A673 (cell line): ENCODE measurements at regions not wholly inside any gene's neighbourhood (a gene's known extent, or its start where the extent isn't known, plus 50 kb on each side); places are given as distances from the start of the nearest gene placed in this dataset.

Experiments used
- EZH2 ChIP-seq: fragments of 200-600 bp; sonication (generic); IDR thresholded peaks from 2 replicates; pipeline ENCODE4 v1.6.1; 2017; ENCODE audit warnings: borderline replicate concordance, low read depth, mild to moderate bottlenecking, mixed read lengths, antibody characterized with exemption, low read length; ENCODE audit not compliant: poor library complexity, severe bottlenecking
- TF ChIP-seq, protein P1 (sequence below): fragments of 300-800, 200-600 bp; sonication (generic); conservative IDR thresholded peaks from 2 replicates; pipeline ENCODE4 v1.5.1; 2017; ENCODE audit warnings: low read depth, mild to moderate bottlenecking, antibody characterized with exemption, low read length, moderate library complexity, mixed read lengths

DNA sequence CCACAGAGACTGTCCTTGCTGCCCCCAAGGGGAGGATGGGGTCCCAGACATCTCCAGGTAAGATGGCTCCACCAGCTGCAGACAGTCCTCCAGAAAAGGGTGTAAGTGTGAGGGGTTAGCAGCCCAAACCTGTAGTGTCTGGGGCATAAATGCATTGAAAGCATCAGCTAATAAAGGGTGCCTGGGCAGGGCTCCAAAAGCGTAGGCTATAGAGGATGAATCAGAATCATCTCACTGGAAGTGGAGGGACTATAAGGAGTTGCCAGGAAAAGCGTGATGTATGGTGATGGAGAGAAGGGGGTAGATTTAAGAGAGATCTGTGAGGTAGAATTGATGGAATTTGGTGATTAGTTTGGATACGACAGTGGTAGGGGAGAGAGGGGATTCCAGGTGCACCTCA, 79.9 kb upstream of the ONECUT1 start:
- no peak for TF ChIP-seq EZH2
- TF ChIP-seq, protein P1, sequence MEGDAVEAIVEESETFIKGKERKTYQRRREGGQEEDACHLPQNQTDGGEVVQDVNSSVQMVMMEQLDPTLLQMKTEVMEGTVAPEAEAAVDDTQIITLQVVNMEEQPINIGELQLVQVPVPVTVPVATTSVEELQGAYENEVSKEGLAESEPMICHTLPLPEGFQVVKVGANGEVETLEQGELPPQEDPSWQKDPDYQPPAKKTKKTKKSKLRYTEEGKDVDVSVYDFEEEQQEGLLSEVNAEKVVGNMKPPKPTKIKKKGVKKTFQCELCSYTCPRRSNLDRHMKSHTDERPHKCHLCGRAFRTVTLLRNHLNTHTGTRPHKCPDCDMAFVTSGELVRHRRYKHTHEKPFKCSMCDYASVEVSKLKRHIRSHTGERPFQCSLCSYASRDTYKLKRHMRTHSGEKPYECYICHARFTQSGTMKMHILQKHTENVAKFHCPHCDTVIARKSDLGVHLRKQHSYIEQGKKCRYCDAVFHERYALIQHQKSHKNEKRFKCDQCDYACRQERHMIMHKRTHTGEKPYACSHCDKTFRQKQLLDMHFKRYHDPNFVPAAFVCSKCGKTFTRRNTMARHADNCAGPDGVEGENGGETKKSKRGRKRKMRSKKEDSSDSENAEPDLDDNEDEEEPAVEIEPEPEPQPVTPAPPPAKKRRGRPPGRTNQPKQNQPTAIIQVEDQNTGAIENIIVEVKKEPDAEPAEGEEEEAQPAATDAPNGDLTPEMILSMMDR: no peak
